ENCODE measurements at regions not wholly inside any gene's neighbourhood (a gene's known extent, or its start where the extent isn't known, plus 50 kb on each side); places are given as distances from the start of the nearest gene placed in this dataset.
"Not testable (repeated sequence)": the region's sequence is repeated elsewhere in the genome, so short reads cannot be mapped to it uniquely, and the experiment has no call there.

- peak; percentile 0 for DNase-seq
These were observed 1180.1 kb upstream of the ATXN8OS start for GRCh38 chr13:68927387-68928026.

- no peak for DNase-seq
These were observed 1183.6 kb upstream of the ATXN8OS start for GRCh38 chr13:68923995-68924394.

GRCh38 chr13:68908879-68909278, 1198.7 kb upstream of the ATXN8OS start:
- no peak for DNase-seq

- no peak for DNase-seq
These were observed 1202.4 kb upstream of the ATXN8OS start for GRCh38 chr13:68905186-68905585.

GRCh38 chr13:68897331-68897928, 1210.2 kb upstream of the ATXN8OS start:
- no peak for DNase-seq

GRCh38 chr13:68895696-68896095, 1211.9 kb upstream of the ATXN8OS start:
- no peak for DNase-seq

GRCh38 chr13:68893721-68894120, 1213.9 kb upstream of the ATXN8OS start:
- DNase-seq: not testable (repeated sequence)

GRCh38 chr13:68892596-68892995, 1215.0 kb upstream of the ATXN8OS start:
- DNase-seq: not testable (repeated sequence)

- DNase-seq: not testable (repeated sequence)
These were observed 1217.5 kb upstream of the ATXN8OS start for GRCh38 chr13:68890101-68890500.

- no peak for DNase-seq
These were observed 1218.8 kb upstream of the ATXN8OS start for GRCh38 chr13:68888832-68889231.

GRCh38 chr13:68872338-68872737, 1235.3 kb upstream of the ATXN8OS start:
- DNase-seq: no peak

GRCh38 chr13:68851026-68851425, 1256.6 kb upstream of the ATXN8OS start:
- DNase-seq: no peak

GRCh38 chr13:68850160-68850559, 1257.5 kb upstream of the ATXN8OS start:
- DNase-seq: no peak

GRCh38 chr13:68846663-68847062, 1261.0 kb upstream of the ATXN8OS start:
- DNase-seq: no peak

GRCh38 chr13:68834375-68834774, 1273.3 kb upstream of the ATXN8OS start:
- DNase-seq: no peak

- no peak for DNase-seq
These were observed 1290.9 kb upstream of the ATXN8OS start for GRCh38 chr13:68816715-68817114.

GRCh38 chr13:68813180-68813796, 1294.3 kb upstream of the ATXN8OS start:
- no peak for DNase-seq

- DNase-seq: no peak
These were observed 1297.0 kb upstream of the ATXN8OS start for GRCh38 chr13:68810660-68811059.

- no peak for DNase-seq
These were observed 1299.2 kb upstream of the ATXN8OS start for GRCh38 chr13:68808456-68808855.

GRCh38 chr13:68806125-68806524, 1301.5 kb upstream of the ATXN8OS start:
- DNase-seq: no peak

- DNase-seq: no peak
These were observed 1323.4 kb upstream of the ATXN8OS start for GRCh38 chr13:68784275-68784674.

GRCh38 chr13:68759617-68760016, 1348.0 kb upstream of the ATXN8OS start:
- no peak for DNase-seq

GRCh38 chr13:68749796-68750195, 1357.8 kb upstream of the ATXN8OS start:
- no peak for DNase-seq

- DNase-seq: no peak
These were observed 1359.6 kb upstream of the ATXN8OS start for GRCh38 chr13:68748038-68748437.

- DNase-seq: no peak
These were observed 1362.1 kb upstream of the ATXN8OS start for GRCh38 chr13:68745502-68745901.
